H1 (cell line): ENCODE measurements at regions not wholly inside any gene's neighbourhood (a gene's known extent, or its start where the extent isn't known, plus 50 kb on each side); places are given as distances from the start of the nearest gene placed in this dataset.

Source experiments
- CTCF ChIA-PET: fragments of 300-600 bp; sonication (Branson Sonifier 250); formaldehyde crosslinking; loops from one replicate; lab custom pipeline; 2021; ENCODE audit not compliant: partially characterized antibody; lab: Charles Lee
- POLR2A ChIA-PET: fragments of 300-600 bp; sonication (Branson Sonifier 250); formaldehyde crosslinking; loops from one replicate; lab custom pipeline; 2021; ENCODE audit warnings: inconsistent platforms; ENCODE audit not compliant: partially characterized antibody; lab: Charles Lee
- DNase-seq, 2 experiments: peaks; one replicate each; pipeline versions ENCODE4 v3.0.0 to v3.0.0-alpha.2; 2010 to 2022; ENCODE audit warnings: low spot score in 2 of 2, low read depth in 1 of 2, mixed read lengths in 1 of 2
- FAIRE-seq: peaks from 2 replicates; lab custom pipeline; 2011; peaks lifted over from hg19 to GRCh38; lab: Jason Lieb, UNC
- H2AFZ ChIP-seq: 2 replicates; pipeline ENCODE4 v1.8.1; 2012; ENCODE audit warnings: low read length, inconsistent platforms
- H2AK5ac ChIP-seq: 2 replicates; pipeline ENCODE4 v1.6.1; 2013; ENCODE audit warnings: low read depth, low read length
- H2BK120ac ChIP-seq: replicated peaks from 2 replicates; pipeline ENCODE3; 2013; ENCODE audit warnings: low read depth, low read length, inconsistent platforms
- H2BK12ac ChIP-seq: 2 replicates; pipeline ENCODE4 v1.6.1; 2013; ENCODE audit warnings: low read depth, low read length
- H2BK15ac ChIP-seq: 2 replicates; pipeline ENCODE4 v1.6.1; 2013; ENCODE audit warnings: low read length
- H2BK20ac ChIP-seq: 2 replicates; pipeline ENCODE4 v1.6.1; 2013; ENCODE audit warnings: low read length
- H2BK5ac ChIP-seq: 2 replicates; pipeline ENCODE4 v1.6.1; 2013; ENCODE audit warnings: low read depth, low read length
- H3K14ac ChIP-seq: 2 replicates; pipeline ENCODE4 v1.6.1; 2013; ENCODE audit warnings: inconsistent platforms; ENCODE audit not compliant: insufficient read length
- H3K18ac ChIP-seq: 2 replicates; pipeline ENCODE4 v1.6.1; 2013; ENCODE audit warnings: low read length; ENCODE audit errors: extremely low read depth
- H3K23ac ChIP-seq: 2 replicates; pipeline ENCODE4 v1.6.1; 2013; ENCODE audit warnings: inconsistent platforms; ENCODE audit not compliant: insufficient read length
- H3K23me2 ChIP-seq: 2 replicates; pipeline ENCODE4 v1.6.1; 2013; ENCODE audit warnings: low read depth, low read length
- H3K27ac ChIP-seq: 2 replicates; pipeline ENCODE4 v1.6.1; 2011; ENCODE audit warnings: low read depth, low read length, inconsistent platforms
- H3K27me3 ChIP-seq, 4 experiments: replicated peaks in 1 of 4; 1 replicate in 1 of 4; 2 replicates in 3 of 4; pipeline versions ENCODE4 v1.6.1 to v1.8.1; 2011 to 2013; ENCODE audit warnings: low read length in 3 of 4, mild to moderate bottlenecking in 3 of 4, inconsistent platforms in 2 of 4, mixed read lengths in 2 of 4, moderate library complexity in 1 of 4; ENCODE audit not compliant: control insufficient read depth in 3 of 4, insufficient read depth in 3 of 4; ENCODE audit errors: extremely low read depth in 1 of 4
- H3K36me3 ChIP-seq, 4 experiments: 2 replicates each; pipeline versions ENCODE4 v1.6.1 to v1.8.1; 2011 to 2013; ENCODE audit warnings: mild to moderate bottlenecking in 4 of 4, low read length in 3 of 4, moderate library complexity in 2 of 4, control low read depth in 1 of 4, inconsistent platforms in 1 of 4; ENCODE audit not compliant: insufficient read depth in 4 of 4, control insufficient read depth in 2 of 4
- H3K4ac ChIP-seq: replicated peaks from 2 replicates; pipeline ENCODE3; 2013; ENCODE audit warnings: low read length, low read depth, mixed read lengths, inconsistent platforms; ENCODE audit not compliant: insufficient read length
- H3K4me1 ChIP-seq, 4 experiments: replicated peaks in 1 of 4; 1 replicate in 1 of 4; 2 replicates in 3 of 4; pipeline versions ENCODE4 v1.6.1 to v1.8.1; 2011 to 2013; ENCODE audit warnings: low read length in 3 of 4, inconsistent platforms in 2 of 4, mixed read lengths in 1 of 4; ENCODE audit not compliant: insufficient read depth in 4 of 4, control insufficient read depth in 3 of 4
- H3K4me2 ChIP-seq, 2 experiments: 2 replicates each; pipeline versions ENCODE4 v1.6.1 to v1.8.1; 2011 to 2013; ENCODE audit warnings: low read depth in 2 of 2, low read length in 2 of 2, control low read depth in 1 of 2, inconsistent platforms in 1 of 2, mild to moderate bottlenecking in 1 of 2; ENCODE audit not compliant: insufficient read depth in 1 of 2
- H3K4me3 ChIP-seq, 4 experiments: fragments of 200-600, 300-600 bp in 1 of 4; sonication (generic), shearing (Covaris generic), sonication (Bioruptor Twin) in 1 of 4; 2 replicates each; pipeline versions ENCODE4 v1.5.1 to v1.8.1; 2011 to 2016; ENCODE audit warnings: low read length in 4 of 4, low read depth in 3 of 4, control low read depth in 2 of 4, inconsistent platforms in 2 of 4, mild to moderate bottlenecking in 2 of 4, mixed read lengths in 1 of 4, moderate library complexity in 1 of 4; ENCODE audit not compliant: insufficient read depth in 2 of 4; ENCODE audit errors: extremely low read depth in 1 of 4
- H3K56ac ChIP-seq: replicated peaks from 2 replicates; pipeline ENCODE3; 2013; ENCODE audit warnings: low read depth, mild to moderate bottlenecking, mixed read lengths, low read length, inconsistent platforms; ENCODE audit not compliant: insufficient read length
- H3K79me1 ChIP-seq: 2 replicates; pipeline ENCODE4 v1.6.1; 2013; ENCODE audit warnings: low read depth, low read length, control low read depth
- H3K79me2 ChIP-seq, 2 experiments: 2 replicates each; pipeline versions ENCODE4 v1.6.1 to v1.8.1; 2012 to 2013; ENCODE audit warnings: low read length in 2 of 2, mild to moderate bottlenecking in 2 of 2, inconsistent platforms in 1 of 2; ENCODE audit not compliant: insufficient read depth in 2 of 2, control insufficient read depth in 1 of 2
- H3K9ac ChIP-seq, 4 experiments: replicated peaks in 1 of 4; 1 replicate in 1 of 4; 2 replicates in 3 of 4; pipeline versions ENCODE4 v1.6.1 to v1.8.1; 2011 to 2013; ENCODE audit warnings: low read depth in 3 of 4, low read length in 3 of 4, control low read depth in 2 of 4, mild to moderate bottlenecking in 2 of 4, moderate library complexity in 2 of 4, inconsistent platforms in 1 of 4; ENCODE audit errors: extremely low read depth in 1 of 4
- H3K9me3 ChIP-seq, 2 experiments: 2 replicates each; pipeline versions ENCODE4 v1.6.1 to v1.8.1; 2012 to 2013; ENCODE audit warnings: mild to moderate bottlenecking in 2 of 2, moderate library complexity in 2 of 2, control low read depth in 1 of 2, inconsistent platforms in 1 of 2, low read depth in 1 of 2, low read length in 1 of 2, mixed read lengths in 1 of 2; ENCODE audit not compliant: insufficient read depth in 2 of 2
- H4K20me1 ChIP-seq, 2 experiments: replicated peaks in 1 of 2; 2 replicates each; pipeline versions ENCODE3 to v1.8.1; 2011 to 2013; ENCODE audit warnings: inconsistent platforms in 2 of 2, low read length in 2 of 2, mild to moderate bottlenecking in 1 of 2; ENCODE audit not compliant: insufficient read depth in 2 of 2, control insufficient read depth in 1 of 2
- H4K5ac ChIP-seq: 2 replicates; pipeline ENCODE4 v1.6.1; 2013; ENCODE audit warnings: low read length, low read depth, mixed read lengths, inconsistent platforms; ENCODE audit not compliant: insufficient read length
- H4K8ac ChIP-seq: 2 replicates; pipeline ENCODE4 v1.8.0; 2013; ENCODE audit warnings: mild to moderate bottlenecking, moderate library complexity, low read length, inconsistent platforms; ENCODE audit not compliant: insufficient read depth; ENCODE audit errors: extremely low read depth
- H4K91ac ChIP-seq: replicated peaks from 2 replicates; pipeline ENCODE3; 2013; ENCODE audit warnings: low read length, mixed read lengths, inconsistent platforms; ENCODE audit not compliant: insufficient read length
- CBX5 ChIP-seq: fragments of 300-800, 300-1000 bp; sonication (generic); IDR thresholded peaks from 2 replicates; pipeline ENCODE4 v1.7.1; 2016; ENCODE audit warnings: antibody characterized with exemption, low read length, low read depth
- CHD2 ChIP-seq: IDR thresholded peaks from 2 replicates; pipeline ENCODE4 v1.6.1; 2012; ENCODE audit warnings: low read length, improper control_type of control experiment
- EGR1 ChIP-seq: IDR thresholded peaks from 2 replicates; pipeline ENCODE4 v1.6.1; 2011; ENCODE audit warnings: low read depth, low read length, borderline replicate concordance
- EZH2 ChIP-seq: fragments of 200-600 bp; sonication (generic); IDR thresholded peaks from 2 replicates; pipeline ENCODE4 v1.7.1; 2012; ENCODE audit warnings: low read depth, mild to moderate bottlenecking, moderate library complexity, low read length, inconsistent platforms; ENCODE audit not compliant: severe bottlenecking
- GABPA ChIP-seq: IDR thresholded peaks from 2 replicates; pipeline ENCODE4 v1.6.1; 2011; ENCODE audit warnings: mild to moderate bottlenecking, low read length, moderate library complexity, borderline replicate concordance; ENCODE audit not compliant: insufficient read depth
- HDAC6 ChIP-seq: IDR thresholded peaks from one replicate; pipeline ENCODE4 v1.7.1; 2012; ENCODE audit warnings: low read depth, mild to moderate bottlenecking, inconsistent platforms, low read length, moderate library complexity
- JUND ChIP-seq: IDR thresholded peaks from 2 replicates; pipeline ENCODE4 v1.6.1; 2011; ENCODE audit warnings: mild to moderate bottlenecking, improper control_type of control experiment, low read length
- KDM1A ChIP-seq: fragments of 200-600, 300-600 bp; sonication (generic); IDR thresholded peaks from 2 replicates; pipeline ENCODE4 v1.7.1; 2016; ENCODE audit warnings: mild to moderate bottlenecking, low read length, borderline replicate concordance
- NRF1 ChIP-seq: IDR thresholded peaks from 2 replicates; pipeline ENCODE4 v1.6.1; 2011; ENCODE audit warnings: mild to moderate bottlenecking, low read depth, low read length, improper control_type of control experiment
- POLR2AphosphoS5 ChIP-seq: IDR thresholded peaks from 2 replicates; pipeline ENCODE4 v1.6.1; 2011; ENCODE audit warnings: low read depth, low read length
- SIRT6 ChIP-seq: IDR thresholded peaks from one replicate; pipeline ENCODE4 v1.7.1; 2012; ENCODE audit warnings: low read length, inconsistent platforms
- SRF ChIP-seq: IDR thresholded peaks from 2 replicates; pipeline ENCODE4 v1.6.1; 2011; ENCODE audit warnings: mild to moderate bottlenecking, low read depth, low read length, moderate library complexity
- ZNF274 ChIP-seq: IDR thresholded peaks from 2 replicates; pipeline ENCODE4 v1.7.0; 2012; ENCODE audit warnings: low read length, borderline replicate concordance; ENCODE audit errors: extremely low read depth
- WGBS, 2 experiments: shearing (Covaris generic) in 1 of 2; methylation state at CpG; one replicate each; pipeline versions ENCODE4 v1.1.6 to v1.1.7; 2013 to 2015; ENCODE audit warnings: low lambda C conversion rate in 2 of 2, mixed read lengths in 2 of 2, inconsistent platforms in 1 of 2, low coverage in 1 of 2, missing lambda C conversion rate in 1 of 2; ENCODE audit not compliant: insufficient replicate concordance in 2 of 2, insufficient coverage in 1 of 2, insufficient read length in 1 of 2; ENCODE audit errors: extremely low coverage in 1 of 2, missing lambda C conversion rate in 1 of 2; 5-methylcytosine and 5-hydroxymethylcytosine counted together
- TF ChIP-seq, protein P1 (sequence below): IDR thresholded peaks from 2 replicates; pipeline ENCODE4 v1.6.1; 2012; ENCODE audit warnings: low read length, inconsistent platforms

DNA sequence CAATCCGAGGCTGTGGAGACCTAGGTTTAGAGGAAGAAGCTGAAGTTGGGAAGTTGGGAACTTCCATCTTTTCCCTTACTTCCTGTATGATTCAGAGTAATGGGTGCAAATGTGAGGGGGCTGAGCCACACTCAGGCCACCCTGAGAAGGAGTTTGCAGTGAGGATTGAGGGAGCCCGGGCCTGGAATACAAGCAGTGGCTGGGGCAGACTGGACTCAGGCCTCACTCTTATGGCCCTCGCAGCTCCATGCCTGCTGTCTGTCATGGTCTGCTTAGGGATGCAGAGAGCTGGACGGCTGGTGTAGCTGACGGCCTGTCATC is 73.7 kb upstream of the RAB4A start:
- Histone ChIP-seq H3K79me2 (no peaks in the 10 kb centered on the region), H2BK15ac (0 out of 2 replicates have a peak overlapping the region, but pooled peaks have one; percentile 62), H2BK20ac (peak overlapping the region; percentile 28; the same call in 1 of the 2 replicates), H3K9ac (no peak overlapping the region), H2BK12ac (peak overlapping the region; percentile 84; the same call in 1 of the 2 replicates), H3K14ac (no peak overlapping the region), H3K18ac (no peak overlapping the region), H3K79me1 (no peaks in the 10 kb centered on the region), H3K4me3 (no peak overlapping the region), H2AK5ac (peak overlapping the region; percentile 68; the same call in 1 of the 2 replicates), H2BK5ac (peak overlapping the region; percentile 74), H3K4me1 (peaks cover 0 to 5% (median 4%) of the 10 kb centered on the region in 4 experiments; a peak in 4 of 7 replicates), H3K27me3 (no peaks in the 10 kb centered on the region), H4K5ac (no peak overlapping the region), H3K36me3 (no peaks in the 10 kb centered on the region), H4K8ac (no peak overlapping the region), H2BK120ac (no peak overlapping the region), H3K4ac (no peak overlapping the region), H3K27ac (no peak overlapping the region), H3K23me2 (no peaks in the 10 kb centered on the region; the same call in 1 of the 2 replicates), H3K23ac (no peak overlapping the region), H3K9me3 (no peaks in the 10 kb centered on the region), H2AFZ (no peak overlapping the region), H3K4me2 (no peak overlapping the region), H4K20me1 (no peaks in the 10 kb centered on the region), H3K56ac (no peak overlapping the region), H4K91ac (peak overlapping the region; percentile 25)
- 81% methylated on average over 5 of the region's 5 CpGs; no CpG with 5 or more reads in 1 of the 2 experiments for WGBS, 2 experiments
- CTCF ChIA-PET: interaction anchor here (1.0 to 2.3 kb wide), 3 partner anchors 14 to 30 kb away, joined by 3 to 12 read pairs (median 3); no protein-coding TSS in a partner anchor
- FAIRE-seq (no peak), DNase-seq (no peak)
- POLR2A ChIA-PET: interaction anchor here (0.5 kb wide), 1 partner anchor 409 kb away, joined by 3 read pairs; no protein-coding TSS in a partner anchor
- TF ChIP-seq JUND: no peak
- TF ChIP-seq CBX5: no peak
- TF ChIP-seq CHD2: no peak
- TF ChIP-seq KDM1A: no peak
- TF ChIP-seq SIRT6: no peak
- no peak for TF ChIP-seq EZH2
- no peak for TF ChIP-seq GABPA
- no peak for TF ChIP-seq ZNF274
- TF ChIP-seq EGR1: no peak
- TF ChIP-seq SRF: no peak
- TF ChIP-seq POLR2AphosphoS5: no peak
- no peak for TF ChIP-seq HDAC6
- TF ChIP-seq NRF1: no peak
- TF ChIP-seq, protein P1, sequence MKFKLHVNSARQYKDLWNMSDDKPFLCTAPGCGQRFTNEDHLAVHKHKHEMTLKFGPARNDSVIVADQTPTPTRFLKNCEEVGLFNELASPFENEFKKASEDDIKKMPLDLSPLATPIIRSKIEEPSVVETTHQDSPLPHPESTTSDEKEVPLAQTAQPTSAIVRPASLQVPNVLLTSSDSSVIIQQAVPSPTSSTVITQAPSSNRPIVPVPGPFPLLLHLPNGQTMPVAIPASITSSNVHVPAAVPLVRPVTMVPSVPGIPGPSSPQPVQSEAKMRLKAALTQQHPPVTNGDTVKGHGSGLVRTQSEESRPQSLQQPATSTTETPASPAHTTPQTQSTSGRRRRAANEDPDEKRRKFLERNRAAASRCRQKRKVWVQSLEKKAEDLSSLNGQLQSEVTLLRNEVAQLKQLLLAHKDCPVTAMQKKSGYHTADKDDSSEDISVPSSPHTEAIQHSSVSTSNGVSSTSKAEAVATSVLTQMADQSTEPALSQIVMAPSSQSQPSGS: no peak
